Activated B cell treated with CpG ODN at 0.5 μM for 24 hours (primary cell): ENCODE measurements at regions not wholly inside any gene's neighbourhood (a gene's known extent, or its start where the extent isn't known, plus 50 kb on each side); places are given as distances from the start of the nearest gene placed in this dataset.

Experiments used
- ATAC-seq: fragments of 200-7000 bp; cut with Tn5 transposase; one replicate; pipeline ENCODE4 v1.10.0; 2021; ENCODE audit warnings: low read depth, mild to moderate bottlenecking, moderate library complexity
- CTCF ChIA-PET: fragments of 350-600 bp; sonication (Branson Sonifier 250); formaldehyde crosslinking; loops from one replicate; lab custom pipeline; 2021; ENCODE audit warnings: antibody characterized with exemption; lab: Charles Lee
- POLR2A ChIA-PET: fragments of 350-600 bp; sonication (Branson Sonifier 250); formaldehyde crosslinking; loops from one replicate; lab custom pipeline; 2021; ENCODE audit warnings: antibody characterized with exemption; lab: Charles Lee
- DNase-seq: peaks from one replicate; pipeline ENCODE4 v3.0.0; 2022
- H3K27ac Mint-ChIP-seq: one replicate; pipeline ENCODE4 v1.8.0; 2020; ENCODE audit warnings: mixed read lengths
- H3K27me3 Mint-ChIP-seq: one replicate; pipeline ENCODE4 v1.8.0; 2021; ENCODE audit warnings: mixed read lengths
- H3K36me3 Mint-ChIP-seq: one replicate; pipeline ENCODE4 v1.8.0; 2021; ENCODE audit warnings: low read depth, mixed read lengths
- H3K4me1 Mint-ChIP-seq: one replicate; pipeline ENCODE4 v1.8.0; 2021; ENCODE audit warnings: mixed read lengths
- H3K4me3 Mint-ChIP-seq: one replicate; pipeline ENCODE4 v1.8.0; 2020; ENCODE audit warnings: mild to moderate bottlenecking, mixed read lengths
- H3K9me3 Mint-ChIP-seq: one replicate; pipeline ENCODE4 v1.8.0; 2020; ENCODE audit warnings: mixed read lengths
- intact Hi-C: fragments of 100-400 bp; cut with micrococcal nuclease; formaldehyde crosslinking; loops from one replicate; pipeline ENCODE4 v1.15.1; 2024
- TF ChIP-seq, protein P1 (sequence below): fragments of 200-600 bp; IDR thresholded peaks from one replicate; pipeline ENCODE4 v1.8.0; 2022; ENCODE audit warnings: antibody characterized with exemption, mild to moderate bottlenecking

DNA sequence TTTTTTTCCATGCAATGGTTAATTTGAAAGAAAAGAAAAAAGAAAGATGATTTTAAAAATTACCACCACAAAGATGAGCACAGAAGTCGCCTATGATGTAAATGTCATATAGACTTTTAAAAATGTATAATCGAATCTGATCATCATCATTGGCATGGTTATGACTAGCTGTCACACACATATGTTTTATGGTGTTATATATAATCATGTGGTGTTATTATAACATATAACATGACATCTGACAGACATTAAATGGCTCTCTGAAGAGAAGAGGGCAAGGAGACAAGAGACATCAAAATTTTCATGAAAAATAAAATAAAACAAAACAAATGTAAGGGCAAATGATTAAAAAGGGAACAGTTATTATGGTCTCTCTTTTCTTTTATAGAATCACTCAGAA is 217.5 kb downstream of the TMEM161B start:
- no peaks in the 10 kb centered on the region for H3K36me3 Mint-ChIP-seq
- CTCF ChIA-PET = no interaction called here
- H3K27me3 Mint-ChIP-seq = no peaks in the 10 kb centered on the region
- TF ChIP-seq, protein P1, sequence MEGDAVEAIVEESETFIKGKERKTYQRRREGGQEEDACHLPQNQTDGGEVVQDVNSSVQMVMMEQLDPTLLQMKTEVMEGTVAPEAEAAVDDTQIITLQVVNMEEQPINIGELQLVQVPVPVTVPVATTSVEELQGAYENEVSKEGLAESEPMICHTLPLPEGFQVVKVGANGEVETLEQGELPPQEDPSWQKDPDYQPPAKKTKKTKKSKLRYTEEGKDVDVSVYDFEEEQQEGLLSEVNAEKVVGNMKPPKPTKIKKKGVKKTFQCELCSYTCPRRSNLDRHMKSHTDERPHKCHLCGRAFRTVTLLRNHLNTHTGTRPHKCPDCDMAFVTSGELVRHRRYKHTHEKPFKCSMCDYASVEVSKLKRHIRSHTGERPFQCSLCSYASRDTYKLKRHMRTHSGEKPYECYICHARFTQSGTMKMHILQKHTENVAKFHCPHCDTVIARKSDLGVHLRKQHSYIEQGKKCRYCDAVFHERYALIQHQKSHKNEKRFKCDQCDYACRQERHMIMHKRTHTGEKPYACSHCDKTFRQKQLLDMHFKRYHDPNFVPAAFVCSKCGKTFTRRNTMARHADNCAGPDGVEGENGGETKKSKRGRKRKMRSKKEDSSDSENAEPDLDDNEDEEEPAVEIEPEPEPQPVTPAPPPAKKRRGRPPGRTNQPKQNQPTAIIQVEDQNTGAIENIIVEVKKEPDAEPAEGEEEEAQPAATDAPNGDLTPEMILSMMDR = no peak
- no peaks in the 10 kb centered on the region for H3K4me1 Mint-ChIP-seq
- no peak overlapping the region for H3K27ac Mint-ChIP-seq
- no peak for ATAC-seq
- intact Hi-C loops = no loop called here
- H3K4me3 Mint-ChIP-seq = no peak overlapping the region
- H3K9me3 Mint-ChIP-seq = no peaks in the 10 kb centered on the region
- POLR2A ChIA-PET = no interaction called here
- DNase-seq = no peak

- H3K27ac Mint-ChIP-seq = no peak overlapping the region
- H3K9me3 Mint-ChIP-seq = no peaks in the 10 kb centered on the region
- ATAC-seq (no peak), DNase-seq (no peak)
- no peaks in the 10 kb centered on the region for H3K36me3 Mint-ChIP-seq
- CTCF ChIA-PET = no interaction called here
- TF ChIP-seq, protein P1 = no peak
- H3K4me1 Mint-ChIP-seq = no peaks in the 10 kb centered on the region
- no peaks in the 10 kb centered on the region for H3K27me3 Mint-ChIP-seq
- no peak overlapping the region for H3K4me3 Mint-ChIP-seq
- intact Hi-C loops = no loop called here
- POLR2A ChIA-PET = no interaction called here
These were observed 218.9 kb downstream of the TMEM161B start for GRCh38 chr5:88049737-88050136.

DNA sequence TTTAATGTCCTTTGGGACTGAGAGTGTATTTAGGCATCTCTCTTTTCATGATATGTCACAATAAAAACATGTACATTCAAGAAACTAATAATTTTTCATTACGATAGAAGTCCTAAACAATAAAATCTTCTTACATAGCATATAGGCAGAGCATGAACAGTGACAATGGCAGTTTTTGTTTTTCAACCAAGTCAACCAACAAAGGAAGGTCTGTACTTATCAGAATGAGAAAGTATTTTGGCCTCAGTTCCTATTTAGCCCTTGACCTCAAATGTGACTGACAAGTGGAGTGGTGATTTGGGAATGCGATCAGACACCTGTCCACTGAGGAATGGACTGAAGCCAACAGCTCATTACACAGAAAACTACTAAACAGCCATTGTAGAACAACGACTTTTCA is 219.5 kb downstream of the TMEM161B start:
- Mint-ChIP-seq H3K4me3 (no peak overlapping the region), H3K27me3 (no peaks in the 10 kb centered on the region), H3K27ac (no peak overlapping the region), H3K36me3 (no peaks in the 10 kb centered on the region), H3K4me1 (no peaks in the 10 kb centered on the region), H3K9me3 (no peaks in the 10 kb centered on the region)
- ChIA-PET POLR2A (no interaction called here), CTCF (no interaction called here)
- TF ChIP-seq, protein P1 = no peak
- DNase-seq (no peak), ATAC-seq (no peak)
- intact Hi-C loops = no loop called here

DNA sequence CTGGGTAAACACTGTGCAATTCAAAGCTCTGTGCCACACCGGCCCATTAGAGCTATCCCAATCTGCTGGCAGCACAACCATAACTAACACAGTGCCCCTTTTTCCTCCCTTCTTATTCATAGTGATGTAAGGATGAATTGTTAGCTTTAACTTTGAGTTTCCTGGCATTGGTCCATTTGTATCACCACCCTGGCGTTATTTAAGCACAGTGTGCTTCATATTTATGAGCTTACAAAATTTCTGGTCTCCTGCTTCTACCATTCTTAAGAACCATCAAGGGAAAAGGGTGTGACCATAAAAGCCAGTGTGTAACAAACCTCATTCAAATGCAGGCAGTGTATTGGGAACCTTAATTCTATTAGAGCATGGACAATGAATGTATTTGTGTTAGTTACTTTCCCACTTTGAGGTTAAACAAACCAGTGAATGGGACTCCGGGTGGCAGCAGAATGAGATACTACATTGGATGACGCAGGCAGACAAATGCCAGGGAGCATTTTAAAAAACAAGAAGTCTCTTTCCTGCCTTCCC is 222.6 kb downstream of the TMEM161B start:
- Mint-ChIP-seq H3K4me3 (no peak overlapping the region), H3K27ac (no peak overlapping the region), H3K4me1 (no peaks in the 10 kb centered on the region), H3K27me3 (no peaks in the 10 kb centered on the region), H3K9me3 (peaks cover 2% of the 10 kb centered on the region), H3K36me3 (no peaks in the 10 kb centered on the region)
- ChIA-PET CTCF (no interaction called here), POLR2A (no interaction called here)
- ATAC-seq (no peak), DNase-seq (no peak)
- TF ChIP-seq, protein P1 = no peak
- intact Hi-C loops = no loop called here

GRCh38 chr5:88045165-88045564 is 223.5 kb downstream of the TMEM161B start:
- ChIA-PET POLR2A (no interaction called here), CTCF (no interaction called here)
- Mint-ChIP-seq H3K36me3 (no peaks in the 10 kb centered on the region), H3K27ac (no peak overlapping the region), H3K4me1 (no peaks in the 10 kb centered on the region), H3K27me3 (no peaks in the 10 kb centered on the region), H3K9me3 (peaks cover 2% of the 10 kb centered on the region), H3K4me3 (no peak overlapping the region)
- TF ChIP-seq, protein P1 = no peak
- no peak for DNase-seq
- intact Hi-C loops = no loop called here
- no peak for ATAC-seq
